ENCODE measurements at regions not wholly inside any gene's neighbourhood (a gene's known extent, or its start where the extent isn't known, plus 50 kb on each side); places are given as distances from the start of the nearest gene placed in this dataset.

GRCh38 chr20:24109537-24109936 is 121.0 kb upstream of the GGTLC1 start:
- no peak overlapping the region for H3K4me3 ChIP-seq (ENCODE audit: low read depth, low read length)
- TF ChIP-seq CTCF (conservative IDR thresholded peaks at IDR 0.05; ENCODE audit: low read depth, low read length) = no peak
- no peak for DNase-seq (ENCODE audit: low read depth)

GRCh38 chr20:24109008-24109407 is 120.4 kb upstream of the GGTLC1 start:
- H3K4me3 ChIP-seq (ENCODE audit: low read depth, low read length) = no peak overlapping the region
- no peak for DNase-seq (ENCODE audit: low read depth)
- TF ChIP-seq CTCF (conservative IDR thresholded peaks at IDR 0.05; ENCODE audit: low read depth, low read length) = no peak

GRCh38 chr20:24108581-24108980 is 120.0 kb upstream of the GGTLC1 start:
- DNase-seq (ENCODE audit: low read depth) = no peak
- TF ChIP-seq CTCF (conservative IDR thresholded peaks at IDR 0.05; ENCODE audit: low read depth, low read length) = no peak
- H3K4me3 ChIP-seq (ENCODE audit: low read depth, low read length) = no peak overlapping the region

- no peak for DNase-seq (ENCODE audit: low read depth)
- TF ChIP-seq CTCF (conservative IDR thresholded peaks at IDR 0.05; ENCODE audit: low read depth, low read length) = no peak
- H3K4me3 ChIP-seq (ENCODE audit: low read depth, low read length) = no peak overlapping the region
Observed at GRCh38 chr20:24106801-24107445, 118.3 kb upstream of the GGTLC1 start.

- no peak for DNase-seq (ENCODE audit: low read depth)
- no peak for TF ChIP-seq CTCF (conservative IDR thresholded peaks at IDR 0.05; ENCODE audit: low read depth, low read length)
- H3K4me3 ChIP-seq (ENCODE audit: low read depth, low read length) = no peak overlapping the region
Observed at GRCh38 chr20:24106150-24106800, 117.7 kb upstream of the GGTLC1 start.

- no peak for DNase-seq (ENCODE audit: low read depth)
- H3K4me3 ChIP-seq (ENCODE audit: low read depth, low read length) = no peak overlapping the region
- no peak for TF ChIP-seq CTCF (conservative IDR thresholded peaks at IDR 0.05; ENCODE audit: low read depth, low read length)
Observed at GRCh38 chr20:24102749-24103333, 114.3 kb upstream of the GGTLC1 start.

Measured in epithelial cell of proximal tubule (primary cell).